GM18870 (cell line): ENCODE measurements at regions not wholly inside any gene's neighbourhood (a gene's known extent, or its start where the extent isn't known, plus 50 kb on each side); places are given as distances from the start of the nearest gene placed in this dataset.
A peak's percentile ranks its signal among the peaks of the same experiment; 100 is the strongest.

Experiments
- ATAC-seq: cut with Tn5 transposase; IDR thresholded peaks from one replicate; pipeline ENCODE4 v1.9.1; 2021; ENCODE audit warnings: moderate library complexity; ENCODE audit not compliant: unreplicated experiment

- ATAC-seq: no peak
Observed at GRCh38 chr2:79359419-79359818, 153.4 kb upstream of the CTNNA2 start.

- no peak for ATAC-seq
Observed at GRCh38 chr2:79355569-79355968, 157.3 kb upstream of the CTNNA2 start.

GRCh38 chr2:79327460-79327859 lies 167.9 kb upstream of the REG3A start:
- ATAC-seq: no peak

GRCh38 chr2:79320871-79321270 lies 161.3 kb upstream of the REG3A start:
- ATAC-seq: no peak

- ATAC-seq: no peak
Observed at GRCh38 chr2:79294994-79295393, 135.4 kb upstream of the REG3A start.

- no peak for ATAC-seq
Observed at GRCh38 chr2:79292958-79293315, 133.4 kb upstream of the REG3A start.

- no peak for ATAC-seq
Observed at GRCh38 chr2:79292239-79292957, 132.8 kb upstream of the REG3A start.

GRCh38 chr2:79275863-79276262 lies 116.3 kb upstream of the REG3A start:
- no peak for ATAC-seq

- no peak for ATAC-seq
Observed at GRCh38 chr2:79275197-79275596, 115.6 kb upstream of the REG3A start.

GRCh38 chr2:79272616-79273015 lies 113.1 kb upstream of the REG3A start:
- ATAC-seq: no peak

- ATAC-seq: no peak
Observed at GRCh38 chr2:79271456-79271855, 111.9 kb upstream of the REG3A start.

- ATAC-seq: no peak
Observed at GRCh38 chr2:79260848-79261247, 101.3 kb upstream of the REG3A start.

- no peak for ATAC-seq
Observed at GRCh38 chr2:79259959-79260358, 100.4 kb upstream of the REG3A start.

GRCh38 chr2:79259296-79259695 lies 99.7 kb upstream of the REG3A start:
- ATAC-seq: no peak

- ATAC-seq: no peak
Observed at GRCh38 chr2:79253243-79253774, 93.8 kb upstream of the REG3A start.

GRCh38 chr2:79250656-79251055 lies 91.1 kb upstream of the REG3A start:
- ATAC-seq: no peak

GRCh38 chr2:79248776-79249175 lies 89.2 kb upstream of the REG3A start:
- no peak for ATAC-seq

GRCh38 chr2:79235135-79235534 lies 75.6 kb upstream of the REG3A start:
- no peak for ATAC-seq

- no peak for ATAC-seq
Observed at GRCh38 chr2:79223539-79223938, 64.0 kb upstream of the REG3A start.

GRCh38 chr2:79219383-79219988 lies 59.9 kb upstream of the REG3A start:
- peak; percentile 63 for ATAC-seq

GRCh38 chr2:79210274-79210917 lies 50.8 kb upstream of the REG3A start:
- ATAC-seq: no peak
